Activated CD8-positive, alpha-beta memory T cell treated with anti-CD3 and anti-CD28 coated beads for 24 hours (primary cell): ENCODE measurements at regions not wholly inside any gene's neighbourhood (a gene's known extent, or its start where the extent isn't known, plus 50 kb on each side); places are given as distances from the start of the nearest gene placed in this dataset.

Experiments used
- DNase-seq: peaks from one replicate; pipeline ENCODE4 v3.0.0-alpha.2; 2020

DNA sequence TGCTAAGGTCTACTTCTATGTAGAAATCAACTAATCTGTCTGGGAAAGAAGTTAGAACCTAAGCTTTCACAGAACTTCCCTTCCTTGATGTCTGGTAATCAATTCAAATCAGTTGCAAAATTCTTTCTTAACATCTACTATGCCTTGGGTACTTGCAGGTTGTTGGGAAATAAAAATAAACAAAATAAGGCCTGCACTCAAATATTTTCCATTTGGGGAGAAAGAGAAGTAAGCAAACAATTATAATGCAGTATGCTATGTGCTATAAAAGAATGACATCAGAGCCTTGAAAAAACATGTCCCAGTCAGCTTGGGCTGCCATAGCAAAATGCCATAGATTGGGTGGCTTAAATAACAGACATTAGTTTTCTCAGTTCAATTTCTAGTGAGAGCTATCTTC lies 425.9 kb upstream of the DCN start:
- no peak for DNase-seq

DNA sequence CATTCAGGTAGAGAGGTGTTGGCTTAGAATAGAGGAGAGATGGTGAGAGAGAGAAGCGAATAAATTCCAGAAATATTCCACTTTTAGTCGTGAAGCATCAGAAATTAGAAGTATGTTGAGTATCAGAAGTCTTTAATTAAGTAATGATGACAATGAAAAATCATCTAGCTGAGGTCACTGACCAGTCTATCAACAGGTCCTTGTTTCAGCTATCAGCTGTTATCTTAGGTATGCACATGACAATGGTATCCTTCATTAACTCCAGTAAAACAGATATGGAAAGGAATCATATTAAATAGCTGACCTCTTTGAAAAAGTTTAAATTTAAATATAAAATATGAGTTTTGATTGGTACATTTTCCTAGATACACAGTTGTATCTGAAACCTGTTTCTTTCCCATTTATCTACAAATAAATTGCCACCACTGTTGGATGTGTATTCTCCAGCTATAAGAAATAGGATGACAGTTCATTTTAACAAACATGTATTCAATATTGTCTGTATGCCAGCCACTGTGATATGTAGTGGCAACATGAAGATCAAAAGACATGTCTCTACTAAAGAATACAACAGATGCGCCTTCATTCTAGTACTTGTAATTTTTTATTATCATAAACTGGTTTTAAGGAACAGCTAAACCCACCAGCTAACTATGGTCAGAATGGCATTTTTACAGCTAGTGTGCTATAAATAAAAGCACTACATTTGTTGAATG lies 424.2 kb upstream of the DCN start:
- no peak for DNase-seq

DNA sequence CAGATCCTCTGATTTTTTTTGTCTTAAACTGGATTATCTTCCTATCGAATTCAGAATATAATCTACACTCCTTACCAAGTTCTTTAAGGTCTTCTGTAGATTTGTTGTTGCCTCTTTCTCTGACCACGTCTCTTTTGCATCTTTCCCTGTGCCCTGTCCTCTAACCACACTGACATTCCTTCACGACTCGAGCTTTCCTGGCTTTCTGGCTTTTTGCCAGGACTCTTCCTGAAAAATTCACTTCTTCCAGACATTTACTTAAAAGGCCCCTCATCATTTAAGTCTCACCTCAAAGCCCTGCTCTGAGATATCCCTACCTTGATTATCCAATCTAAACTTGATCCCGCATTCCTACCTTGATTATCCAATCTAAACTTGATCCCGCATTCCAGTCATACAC lies 422.3 kb upstream of the DCN start:
- no peak for DNase-seq

DNA sequence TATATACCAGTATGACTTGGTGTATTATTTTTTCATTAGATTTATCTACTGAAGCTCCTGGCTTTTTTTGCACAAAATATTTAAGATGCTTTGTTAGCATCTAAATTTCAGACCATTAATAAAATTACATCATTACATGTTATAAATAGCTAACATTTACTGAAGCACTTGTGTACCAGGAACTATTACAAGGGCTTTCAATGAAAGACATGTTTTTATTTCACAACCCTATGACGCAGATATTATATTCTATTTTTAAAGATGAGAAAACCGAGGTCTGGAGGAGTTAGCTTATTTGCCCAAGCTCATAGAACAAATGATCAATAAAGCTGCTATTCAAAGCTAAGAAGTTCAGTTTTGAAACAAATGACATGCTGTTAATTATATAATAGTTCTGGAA lies 420.4 kb upstream of the DCN start:
- no peak for DNase-seq

DNA sequence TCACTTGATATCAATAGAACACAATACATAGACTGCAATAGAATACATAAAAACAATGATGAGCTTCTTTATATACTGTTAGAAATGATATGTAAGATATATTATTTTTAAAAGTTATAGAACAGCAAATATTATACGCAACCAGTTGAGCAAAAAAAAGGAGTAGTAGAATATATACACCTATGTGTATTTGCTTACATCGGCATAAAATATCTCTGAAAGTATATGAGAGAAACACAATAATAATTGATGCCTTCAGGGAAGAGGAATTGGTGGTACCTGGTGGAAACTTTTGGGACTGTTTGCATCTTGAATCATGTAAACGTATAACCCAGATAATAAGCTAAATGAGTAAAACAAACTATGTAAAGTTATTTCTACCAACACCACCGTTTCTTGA lies 418.4 kb upstream of the DCN start:
- DNase-seq, result no peak

DNA sequence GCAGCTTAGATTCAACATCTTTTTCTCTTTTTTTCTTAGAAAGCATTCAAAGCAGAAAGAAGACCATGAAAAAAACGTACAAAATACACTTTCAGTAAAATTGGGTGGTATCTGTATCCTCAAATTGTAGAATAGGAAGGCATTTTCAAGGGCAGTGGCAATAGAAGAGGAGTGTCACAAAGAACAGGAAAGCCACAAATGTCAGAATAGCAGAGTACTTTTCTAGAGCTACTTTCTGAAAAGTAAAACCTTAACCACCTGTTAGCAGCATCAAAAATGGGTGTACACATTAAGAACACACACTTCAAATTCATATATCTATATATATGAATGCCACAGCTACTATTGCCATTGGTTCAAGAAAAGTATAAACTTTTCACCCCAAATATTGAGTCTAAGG lies 412.1 kb upstream of the DCN start:
- no peak for DNase-seq

DNA sequence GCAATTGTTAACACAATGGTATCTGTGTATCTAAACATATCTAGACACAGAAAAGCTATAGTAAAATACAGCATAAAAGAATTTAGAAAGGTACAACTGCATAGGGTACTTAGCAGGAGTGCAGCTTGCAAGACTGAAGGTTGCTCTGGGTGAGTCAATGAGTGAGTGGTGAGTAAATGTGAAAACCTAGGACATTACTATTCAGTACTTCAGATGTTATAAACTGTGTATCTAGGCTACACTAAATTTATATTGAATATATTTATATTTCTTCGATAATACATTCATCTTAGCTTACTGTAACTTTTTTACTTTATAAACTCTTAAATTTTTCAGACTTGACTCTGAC lies 409.0 kb upstream of the DCN start:
- DNase-seq, result no peak

DNA sequence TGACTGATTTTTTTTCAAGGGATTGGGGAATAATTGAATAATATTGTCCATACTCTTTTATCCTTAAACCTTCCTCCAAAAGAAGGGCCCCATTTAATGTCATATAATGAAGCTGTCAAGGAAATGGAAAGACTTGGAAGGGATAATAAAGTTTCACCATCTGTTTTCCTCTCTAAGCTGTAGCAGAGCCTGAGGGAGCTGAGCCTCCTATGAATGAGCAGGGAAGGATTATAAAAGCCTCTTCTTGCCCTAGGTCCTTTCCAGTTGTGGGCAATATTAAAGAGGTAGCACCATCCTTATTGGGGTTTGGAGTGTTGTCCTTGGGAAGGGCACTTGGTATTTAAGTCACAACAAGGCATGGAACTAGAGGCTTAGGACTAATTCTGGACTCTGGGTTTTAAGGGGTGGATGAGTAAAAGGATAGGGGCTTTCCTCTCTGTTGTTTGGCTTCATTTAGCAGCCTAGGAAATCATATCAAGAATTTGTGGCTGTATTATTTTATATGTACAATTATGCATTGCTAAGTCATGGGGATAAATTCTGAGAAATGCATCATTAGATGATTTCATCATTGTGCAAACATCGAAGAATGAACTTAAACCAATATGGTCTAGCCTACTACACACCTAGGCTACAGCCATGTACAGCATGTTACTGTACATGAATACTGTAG lies 408.5 kb upstream of the DCN start:
- no peak for DNase-seq

DNA sequence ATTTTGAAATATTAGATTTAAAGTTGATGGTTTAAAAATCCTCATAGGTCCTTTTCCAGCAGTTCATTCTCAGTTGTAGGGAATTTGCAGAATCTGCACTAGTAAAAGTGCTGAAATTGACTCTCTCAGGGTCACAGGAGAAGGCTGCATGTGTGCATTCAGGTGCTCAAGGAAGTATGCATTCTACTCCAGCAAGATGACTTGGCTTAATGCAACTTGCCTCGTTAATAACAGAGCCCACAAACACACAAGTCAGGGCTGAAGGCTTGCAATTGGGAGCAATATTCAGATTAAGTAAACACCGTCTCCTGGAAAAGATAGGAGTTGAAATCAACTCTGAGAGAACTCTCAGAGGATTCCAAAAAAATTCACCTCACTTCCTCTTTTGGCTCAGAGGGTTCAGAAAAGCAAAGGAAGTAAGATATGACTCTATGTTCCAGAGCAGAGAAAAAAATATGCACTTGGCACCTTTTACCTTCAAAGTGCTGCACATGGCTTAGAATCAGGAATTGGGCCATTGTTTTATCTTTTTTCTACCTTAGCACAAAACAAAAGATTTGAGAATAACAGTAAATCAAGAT lies 406.3 kb upstream of the DCN start:
- no peak for DNase-seq

DNA sequence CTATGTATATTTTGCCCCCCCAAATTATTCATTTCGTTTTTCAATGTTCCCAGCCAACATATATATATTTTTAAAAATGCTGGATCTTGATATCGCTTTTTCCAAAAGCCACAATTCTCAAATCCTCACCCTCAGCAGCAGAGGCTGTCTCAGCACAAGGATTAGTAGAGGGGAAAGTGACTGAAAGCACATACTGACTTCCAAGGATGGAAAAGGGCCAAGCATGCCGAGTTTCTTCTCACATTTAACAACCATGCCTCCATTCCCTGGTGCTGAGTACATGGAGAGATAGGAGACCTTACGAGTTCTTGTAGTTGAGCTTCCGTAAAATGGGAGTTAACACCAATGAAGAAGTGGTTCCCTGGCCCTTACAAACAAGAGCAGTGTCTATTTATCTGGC lies 403.4 kb upstream of the DCN start:
- DNase-seq, result no peak

DNA sequence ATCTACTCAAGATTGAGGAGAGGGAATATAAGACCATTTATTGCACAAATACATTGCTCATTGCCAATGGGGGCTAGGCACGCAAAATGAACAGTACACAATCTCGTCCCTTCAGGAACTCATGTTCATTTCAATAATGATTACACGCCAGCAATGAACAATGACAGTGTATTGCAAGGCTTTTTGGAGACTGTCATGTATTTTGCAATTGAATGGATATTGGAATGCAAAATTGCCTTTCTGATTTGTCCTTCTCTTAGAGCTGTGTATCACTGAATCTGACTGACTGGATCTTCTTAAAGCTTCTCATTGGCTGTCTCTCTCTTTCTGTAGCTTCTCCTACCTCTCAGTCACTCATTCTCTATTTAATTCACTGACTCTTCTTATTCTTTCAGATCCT lies 400.2 kb upstream of the DCN start:
- DNase-seq, result no peak

DNA sequence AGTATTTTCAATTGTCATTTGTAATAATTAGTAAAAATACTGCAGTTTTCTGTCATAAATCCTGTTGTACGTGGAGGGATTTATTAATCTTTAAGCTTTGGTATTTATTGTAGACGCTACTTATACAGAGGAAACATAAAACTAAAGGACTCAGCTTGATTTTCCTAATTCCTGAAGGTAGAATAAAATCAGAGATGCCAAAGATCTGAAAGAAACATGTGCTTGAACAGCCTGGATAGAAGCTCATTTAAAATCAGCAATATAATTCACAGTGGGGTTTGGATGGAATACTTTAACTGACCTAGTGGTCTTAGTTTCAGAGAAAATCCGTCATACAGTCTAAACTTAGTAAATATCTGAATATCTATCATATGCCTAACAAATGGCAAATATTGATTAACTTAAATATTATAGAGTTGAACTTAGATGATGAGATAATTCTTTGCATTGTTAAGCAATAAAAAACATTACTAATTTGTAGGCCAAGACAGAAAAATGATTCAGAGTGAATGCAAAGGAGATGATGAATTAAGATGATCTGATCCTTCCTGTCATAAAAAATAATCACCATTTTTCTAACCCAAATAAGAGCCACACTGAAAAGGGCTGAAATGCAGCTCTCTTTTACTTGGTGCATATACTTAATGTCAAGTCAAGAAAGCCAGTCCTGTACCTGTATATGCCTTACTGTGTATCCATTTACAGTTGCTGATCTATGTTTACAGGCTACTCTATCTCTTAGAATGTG lies 397.1 kb upstream of the DCN start:
- DNase-seq, result no peak

DNA sequence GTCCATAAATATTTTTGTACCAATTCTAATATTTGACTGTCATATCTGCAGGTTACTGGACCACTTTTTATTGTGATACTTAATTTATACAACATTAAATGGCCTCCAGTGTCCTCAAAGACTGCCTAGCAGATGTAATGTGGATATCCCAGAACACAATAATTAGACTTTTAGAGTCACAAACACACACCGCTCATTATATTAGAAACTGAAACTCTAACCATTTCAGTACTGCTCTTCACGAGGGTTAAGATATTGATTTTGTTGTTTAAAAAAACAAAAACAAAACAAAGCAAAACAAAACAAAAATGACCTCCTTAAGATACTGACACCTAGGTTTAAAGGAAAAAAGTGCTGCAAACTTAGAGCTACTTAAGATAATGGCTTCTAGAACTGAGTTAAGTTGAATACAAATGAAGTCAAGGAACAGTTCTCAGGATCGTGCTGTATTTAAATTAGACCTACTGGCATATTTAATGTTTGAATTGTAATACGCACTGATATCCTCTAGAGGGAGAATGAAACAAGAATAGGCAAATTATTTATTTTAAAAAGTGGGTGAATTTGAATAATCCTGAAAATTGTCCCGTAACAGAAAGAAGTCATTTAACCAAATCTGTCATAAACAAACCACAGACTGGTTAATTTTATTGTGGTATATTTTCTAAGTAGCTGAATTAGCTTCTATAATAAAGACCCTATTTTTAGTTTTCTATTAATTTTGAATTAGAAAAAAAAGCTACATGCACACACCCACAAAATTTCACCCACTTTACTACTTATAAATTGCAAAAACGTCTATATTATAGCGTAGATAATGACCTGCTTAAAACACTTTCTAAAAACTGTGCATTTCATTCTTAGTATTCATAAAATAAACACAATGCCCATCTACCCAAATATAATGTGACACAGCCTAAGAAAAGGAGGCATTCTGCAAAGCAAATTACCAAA lies 395.2 kb upstream of the DCN start:
- DNase-seq, result no peak

DNA sequence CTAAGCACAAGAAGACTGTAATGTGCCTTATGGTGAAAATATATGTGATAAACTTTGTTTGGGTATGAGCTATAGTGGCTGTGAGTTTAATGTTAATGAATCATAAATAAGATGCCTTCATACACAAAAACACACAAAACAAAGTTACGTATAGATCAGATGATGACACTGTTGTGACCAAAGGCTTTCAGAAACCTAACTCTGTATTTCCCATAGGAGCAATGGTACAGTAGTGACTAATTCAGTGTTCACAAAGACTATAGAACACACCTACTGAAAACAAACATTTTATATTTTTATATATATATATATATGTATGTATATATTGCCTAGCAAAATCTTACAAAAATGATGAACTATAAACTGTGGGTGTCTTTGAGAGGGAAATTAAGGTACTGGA lies 393.8 kb upstream of the DCN start:
- no peak for DNase-seq

DNA sequence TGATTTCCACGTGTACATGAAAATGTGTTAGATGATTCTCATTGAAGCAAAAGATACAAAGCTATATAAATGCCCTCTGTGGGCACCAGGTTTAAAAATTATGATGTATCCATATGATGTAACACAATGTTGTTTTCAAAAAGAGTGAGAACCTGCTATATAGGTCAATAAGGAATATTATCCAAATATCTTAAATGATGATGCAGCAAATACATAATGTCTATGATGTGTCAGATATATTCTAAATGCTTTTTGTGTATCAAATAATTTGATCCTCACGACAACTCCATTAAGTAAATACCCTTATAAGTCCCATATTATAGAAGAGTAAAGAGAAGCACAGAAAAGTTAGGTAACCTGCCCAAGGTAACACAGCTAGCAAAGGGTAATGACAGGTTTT lies 393.0 kb upstream of the DCN start:
- DNase-seq, result no peak

DNA sequence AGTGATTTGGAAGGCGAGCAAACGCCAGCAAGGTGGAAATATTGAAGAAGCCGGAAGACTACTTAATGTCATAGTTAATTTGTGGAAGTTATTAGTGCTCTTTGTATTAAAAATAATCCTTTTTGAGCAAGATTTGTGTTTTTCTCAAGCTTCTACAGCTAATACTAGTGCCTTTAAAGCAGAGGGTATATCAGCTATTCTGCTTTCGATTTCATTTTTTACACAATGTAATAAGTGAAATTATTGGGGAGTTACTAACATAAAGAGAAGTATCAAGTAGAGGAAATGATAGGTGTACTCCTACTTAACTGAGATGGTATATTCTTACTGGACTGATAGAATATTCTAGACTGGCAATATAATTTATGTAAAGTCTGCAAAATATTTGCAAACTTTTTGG lies 392.4 kb upstream of the DCN start:
- no peak for DNase-seq

DNA sequence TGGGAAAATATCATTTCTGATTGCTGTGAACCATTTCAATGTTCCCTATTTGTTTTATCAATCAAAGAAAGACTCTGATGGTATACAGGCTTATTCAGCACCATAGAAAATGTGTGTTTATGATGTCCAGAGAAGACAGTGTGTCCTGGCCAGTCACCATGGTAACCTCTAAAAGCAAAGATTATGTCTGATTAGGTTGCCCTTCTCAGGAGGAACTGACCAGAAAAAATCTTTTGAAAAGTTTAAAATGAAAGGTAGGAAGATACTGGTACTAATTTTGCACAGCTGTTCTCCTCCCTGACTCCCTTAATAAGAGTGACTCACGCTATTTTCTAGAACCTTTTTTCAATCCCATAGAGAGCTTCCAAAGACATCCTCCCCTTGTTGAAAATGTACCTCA lies 391.8 kb upstream of the DCN start:
- no peak for DNase-seq

DNA sequence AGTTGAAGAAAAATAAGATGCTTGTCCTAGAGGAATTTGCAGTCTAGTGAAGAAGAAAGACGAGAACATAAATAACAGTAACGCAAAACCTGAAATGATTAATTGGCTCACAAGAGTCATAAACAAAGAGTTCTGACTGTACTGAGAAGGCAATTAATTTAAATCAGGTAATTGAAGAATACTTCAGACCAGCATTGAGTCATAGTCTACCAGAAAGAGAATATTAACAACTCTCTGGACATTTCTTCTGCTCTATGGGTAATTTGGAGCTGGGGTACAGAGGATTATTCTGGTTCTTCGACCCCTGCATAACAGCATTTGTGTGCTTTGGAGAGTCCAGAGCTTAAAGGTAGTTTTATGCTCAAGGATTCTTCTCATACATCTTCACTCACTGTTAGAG lies 390.3 kb upstream of the DCN start:
- DNase-seq, result no peak

DNA sequence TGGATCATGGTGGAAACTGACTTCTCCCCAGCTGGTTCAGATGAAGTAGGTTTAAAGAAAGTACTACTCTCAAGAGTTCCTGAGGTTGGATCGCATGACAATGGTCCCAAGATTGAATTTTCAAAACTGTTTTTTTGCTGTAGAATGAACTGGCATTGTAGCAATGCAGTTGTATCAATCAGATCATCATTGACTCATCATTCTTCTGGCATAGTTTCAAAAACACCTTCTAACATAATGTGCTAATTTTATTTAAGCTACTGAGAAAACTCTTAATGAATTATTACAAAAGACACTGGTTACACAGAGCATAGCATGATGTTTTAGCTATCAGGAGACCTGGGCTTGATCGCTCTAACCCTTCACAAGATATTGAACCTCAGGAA lies 384.5 kb upstream of the DCN start:
- no peak for DNase-seq

DNA sequence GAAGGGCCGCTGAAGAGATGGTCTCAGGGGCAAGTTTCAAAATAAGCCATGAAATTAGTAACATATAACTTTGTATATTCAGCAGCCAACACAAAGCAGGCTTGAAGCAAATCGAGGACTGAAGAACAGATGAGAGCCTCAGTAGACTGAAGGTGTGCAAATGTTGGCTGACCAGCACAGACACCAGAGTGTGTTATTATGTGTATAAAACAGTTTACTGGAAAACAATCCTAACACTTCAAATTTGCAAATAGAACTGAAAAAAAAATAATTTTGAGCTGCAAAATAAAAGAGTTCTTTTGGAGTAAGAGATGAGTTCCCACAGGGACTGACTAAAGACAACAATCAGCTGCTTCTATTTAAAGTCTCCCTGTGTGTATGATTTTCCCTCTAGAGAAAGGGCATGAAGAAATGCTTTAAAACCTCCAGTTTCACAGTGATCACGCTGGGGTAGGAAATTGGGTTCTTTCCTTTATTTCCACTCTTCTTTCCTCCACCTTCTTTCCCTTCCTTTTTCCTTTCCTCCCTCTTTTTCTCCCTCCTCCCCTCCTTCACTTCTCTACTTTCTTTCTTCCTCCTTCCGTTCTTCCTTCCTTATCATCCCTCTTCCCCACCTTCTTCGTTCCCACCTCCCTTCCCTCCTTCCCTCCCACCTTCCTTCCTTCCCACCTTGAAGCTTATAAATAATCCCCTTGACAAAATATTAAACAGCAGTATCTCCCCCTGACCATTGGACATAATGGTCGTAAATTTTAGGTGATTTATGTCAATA lies 383.9 kb upstream of the DCN start:
- DNase-seq, result no peak

DNA sequence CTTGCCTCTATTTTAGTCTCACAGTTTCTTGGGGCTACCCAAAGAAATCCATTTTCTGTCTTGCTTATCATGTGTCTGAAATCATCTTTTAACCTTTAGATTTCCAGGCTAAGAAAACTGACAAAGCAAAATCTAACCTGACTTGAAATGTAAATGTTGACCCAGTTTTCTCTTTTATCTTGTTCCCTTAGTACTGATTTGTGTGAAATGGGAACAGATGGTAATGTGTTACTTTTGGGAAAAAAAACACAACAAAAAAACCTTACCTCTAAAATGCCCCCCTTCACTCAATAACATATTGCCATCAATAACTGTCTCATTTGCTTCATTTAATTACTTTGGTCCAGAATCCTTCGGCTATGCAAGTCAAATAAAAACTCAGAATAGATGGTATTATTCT lies 383.2 kb upstream of the DCN start:
- DNase-seq, result no peak

DNA sequence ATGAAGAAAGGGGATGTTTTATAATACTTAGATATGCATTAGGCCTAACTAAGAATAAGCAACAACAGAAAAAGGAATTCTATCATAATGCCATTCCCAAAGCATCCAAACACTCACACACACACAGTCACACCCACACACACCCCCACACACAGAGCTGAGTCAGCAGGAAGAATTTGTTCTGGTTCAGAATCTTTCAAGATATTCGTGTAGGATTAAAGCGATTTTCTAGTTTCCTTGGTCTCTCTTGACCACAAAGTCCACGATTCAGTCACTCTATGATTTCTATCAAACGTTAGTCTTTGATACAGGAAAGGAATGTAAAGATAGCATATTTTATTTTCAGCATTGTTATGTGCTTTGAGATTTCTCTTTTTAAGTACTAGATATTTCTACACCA lies 382.6 kb upstream of the DCN start:
- no peak for DNase-seq
